Nucleus accumbens (tissue), 56 donors: ENCODE measurements at regions not wholly inside any gene's neighbourhood (a gene's known extent, or its start where the extent isn't known, plus 50 kb on each side); places are given as distances from the start of the nearest gene placed in this dataset.

Experiments used
- DNase-seq, 56 donors: peaks; one replicate each; lab custom pipeline; 2025; lab: John Stamatoyannopoulos, UW

- DNase-seq = no peak
These were observed 117.0 kb downstream of the NCOR2 start for GRCh38 chr12:124450376-124450750.

- DNase-seq = no peak
These were observed 117.6 kb downstream of the NCOR2 start for GRCh38 chr12:124449623-124450375.

GRCh38 chr12:124448955-124449622 lies 118.3 kb downstream of the NCOR2 start:
- DNase-seq = no peak

GRCh38 chr12:124448241-124448954 lies 119.0 kb downstream of the NCOR2 start:
- no peak for DNase-seq

- DNase-seq = no peak
These were observed 121.0 kb downstream of the NCOR2 start for GRCh38 chr12:124446364-124446763.

GRCh38 chr12:124445826-124446225 lies 121.6 kb downstream of the NCOR2 start:
- DNase-seq = no peak

- DNase-seq = no peak
These were observed 122.2 kb downstream of the NCOR2 start for GRCh38 chr12:124445121-124445718.

- no peak for DNase-seq
These were observed 123.3 kb downstream of the NCOR2 start for GRCh38 chr12:124443931-124444712.

GRCh38 chr12:124442772-124443445 lies 124.5 kb downstream of the NCOR2 start:
- DNase-seq = no peak

GRCh38 chr12:124442281-124442680 lies 125.1 kb downstream of the NCOR2 start:
- no peak for DNase-seq

- DNase-seq = no peak
These were observed 125.8 kb downstream of the NCOR2 start for GRCh38 chr12:124441443-124442194.

- no peak for DNase-seq
These were observed 126.5 kb downstream of the NCOR2 start for GRCh38 chr12:124440841-124441381.

- DNase-seq = no peak
These were observed 127.3 kb downstream of the NCOR2 start for GRCh38 chr12:124440031-124440626.

- DNase-seq = no peak
These were observed 128.9 kb downstream of the NCOR2 start for GRCh38 chr12:124438437-124439056.

GRCh38 chr12:124437617-124438436 lies 129.6 kb downstream of the NCOR2 start:
- DNase-seq = no peak

GRCh38 chr12:124437121-124437520 lies 130.3 kb downstream of the NCOR2 start:
- no peak for DNase-seq

GRCh38 chr12:124436366-124436765 lies 131.0 kb downstream of the NCOR2 start:
- no peak for DNase-seq
